OCI-LY1 (cell line): ENCODE measurements at regions not wholly inside any gene's neighbourhood (a gene's known extent, or its start where the extent isn't known, plus 50 kb on each side); places are given as distances from the start of the nearest gene placed in this dataset.

ENCODE experiments used
- EZH2 ChIP-seq: fragments of 200-600 bp; sonication (generic), shearing (Covaris generic); IDR thresholded peaks from 2 replicates; pipeline ENCODE4 v1.8.0; 2017; ENCODE audit warnings: borderline replicate concordance, mixed run types, mild to moderate bottlenecking, antibody characterized with exemption, low read length, moderate library complexity, mixed read lengths
- TF ChIP-seq, protein P1 (sequence below): fragments of 200-600 bp; sonication (generic), shearing (Covaris generic); IDR thresholded peaks from 2 replicates; pipeline ENCODE4 v1.5.1; 2017; ENCODE audit warnings: mild to moderate bottlenecking, antibody characterized with exemption, low read length, moderate library complexity, mixed read lengths

DNA sequence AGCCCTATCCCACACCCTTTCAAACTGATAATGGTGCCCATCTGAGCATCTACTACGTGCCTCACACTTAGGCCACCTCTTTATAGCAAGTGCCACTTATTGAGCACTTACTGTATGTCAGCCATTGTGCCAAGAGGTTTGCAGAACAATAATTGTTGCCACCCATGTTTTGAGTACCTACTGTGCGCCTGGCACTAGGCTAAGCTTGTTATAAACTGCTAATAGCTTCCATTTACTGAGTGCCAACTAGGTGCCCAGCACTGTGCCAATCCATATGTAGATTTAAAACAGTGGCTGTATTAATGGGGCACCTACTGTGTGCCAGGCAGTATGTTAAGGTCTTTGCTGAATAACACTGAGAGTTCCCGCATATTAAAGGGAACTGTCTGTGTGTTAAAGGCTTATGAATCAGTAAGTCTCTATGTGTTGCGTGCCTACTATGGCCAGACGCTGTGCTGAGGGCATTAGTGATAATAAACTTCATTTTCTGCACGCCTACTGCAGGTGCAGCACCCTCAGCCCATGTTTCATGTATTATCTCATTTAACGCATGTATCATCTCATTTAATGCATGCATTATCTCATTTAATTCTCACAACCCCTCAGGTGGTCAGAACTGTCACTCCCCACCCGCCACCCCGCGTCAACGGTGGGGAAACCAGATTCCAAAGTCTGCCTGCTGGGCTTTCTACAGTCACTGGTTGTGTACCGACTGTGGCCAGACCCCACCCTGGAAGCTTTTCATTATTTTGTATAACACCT is 105.0 kb downstream of the PTPRS start:
- TF ChIP-seq, protein P1, sequence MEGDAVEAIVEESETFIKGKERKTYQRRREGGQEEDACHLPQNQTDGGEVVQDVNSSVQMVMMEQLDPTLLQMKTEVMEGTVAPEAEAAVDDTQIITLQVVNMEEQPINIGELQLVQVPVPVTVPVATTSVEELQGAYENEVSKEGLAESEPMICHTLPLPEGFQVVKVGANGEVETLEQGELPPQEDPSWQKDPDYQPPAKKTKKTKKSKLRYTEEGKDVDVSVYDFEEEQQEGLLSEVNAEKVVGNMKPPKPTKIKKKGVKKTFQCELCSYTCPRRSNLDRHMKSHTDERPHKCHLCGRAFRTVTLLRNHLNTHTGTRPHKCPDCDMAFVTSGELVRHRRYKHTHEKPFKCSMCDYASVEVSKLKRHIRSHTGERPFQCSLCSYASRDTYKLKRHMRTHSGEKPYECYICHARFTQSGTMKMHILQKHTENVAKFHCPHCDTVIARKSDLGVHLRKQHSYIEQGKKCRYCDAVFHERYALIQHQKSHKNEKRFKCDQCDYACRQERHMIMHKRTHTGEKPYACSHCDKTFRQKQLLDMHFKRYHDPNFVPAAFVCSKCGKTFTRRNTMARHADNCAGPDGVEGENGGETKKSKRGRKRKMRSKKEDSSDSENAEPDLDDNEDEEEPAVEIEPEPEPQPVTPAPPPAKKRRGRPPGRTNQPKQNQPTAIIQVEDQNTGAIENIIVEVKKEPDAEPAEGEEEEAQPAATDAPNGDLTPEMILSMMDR = no peak
- no peak for TF ChIP-seq EZH2
